GM19351 (cell line): ENCODE measurements at regions not wholly inside any gene's neighbourhood (a gene's known extent, or its start where the extent isn't known, plus 50 kb on each side); places are given as distances from the start of the nearest gene placed in this dataset.
"Not testable (repeated sequence)": the region's sequence is repeated elsewhere in the genome, so short reads cannot be mapped to it uniquely, and the experiment has no call there.

ENCODE experiments used
- ATAC-seq: cut with Tn5 transposase; IDR thresholded peaks from one replicate; pipeline ENCODE4 v1.9.1; 2021; ENCODE audit warnings: mild to moderate bottlenecking, moderate library complexity; ENCODE audit not compliant: unreplicated experiment

GRCh38 chr10:48102410-48103146 is 103.0 kb upstream of the FAM25C start:
- not testable (repeated sequence) for ATAC-seq

GRCh38 chr10:48098854-48099253 is 99.3 kb upstream of the FAM25C start:
- ATAC-seq = not testable (repeated sequence)

GRCh38 chr10:48090706-48091105 is 91.1 kb upstream of the FAM25C start:
- not testable (repeated sequence) for ATAC-seq

DNA sequence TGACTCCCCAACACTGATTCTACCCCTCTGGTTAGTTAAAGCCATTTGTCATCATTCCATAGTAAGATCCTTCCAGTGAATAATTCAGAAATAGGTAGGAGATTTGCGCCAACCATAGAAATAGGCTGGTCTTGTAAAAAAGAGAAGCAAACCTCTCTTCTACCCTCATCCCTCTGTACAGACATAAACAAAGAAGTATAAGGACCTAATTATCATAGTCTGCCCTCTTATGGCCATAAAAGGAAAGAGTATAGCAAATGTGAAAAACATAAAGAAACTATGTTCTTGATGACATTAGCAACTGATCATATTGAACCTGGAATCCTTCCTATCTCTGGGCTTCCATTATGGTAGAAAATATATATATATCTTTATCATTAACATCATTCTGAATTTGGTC is 88.5 kb upstream of the FAM25C start:
- ATAC-seq = not testable (repeated sequence)

GRCh38 chr10:48084446-48084845 is 84.9 kb upstream of the FAM25C start:
- ATAC-seq = not testable (repeated sequence)

GRCh38 chr10:48071228-48071627 is 71.6 kb upstream of the FAM25C start:
- ATAC-seq = not testable (repeated sequence)

- peak; percentile 100 for ATAC-seq
Observed at GRCh38 chr10:48063944-48064625, 64.5 kb upstream of the FAM25C start.

DNA sequence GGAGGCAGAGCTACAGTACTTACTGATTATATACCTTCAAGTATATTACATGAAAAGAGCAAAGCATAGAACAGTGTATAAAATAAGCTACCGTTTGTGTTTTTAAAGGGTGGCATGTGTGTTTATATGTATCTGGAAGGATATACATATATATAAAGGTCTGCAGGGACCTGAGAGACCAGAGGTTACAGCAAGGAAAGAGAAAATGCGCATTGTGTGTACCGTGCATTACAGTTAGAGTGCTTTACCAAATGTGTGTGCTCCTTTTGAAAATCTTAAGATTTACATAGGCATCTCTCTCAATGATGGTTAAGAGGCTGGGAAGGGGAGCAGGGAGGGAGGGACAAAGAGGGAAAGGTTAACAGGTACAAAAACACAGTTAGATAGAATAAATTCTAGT is 55.8 kb upstream of the FAM25C start:
- ATAC-seq = not testable (repeated sequence)
